GM04504 (cell line): ENCODE measurements at regions not wholly inside any gene's neighbourhood (a gene's known extent, or its start where the extent isn't known, plus 50 kb on each side); places are given as distances from the start of the nearest gene placed in this dataset.
"Not testable (repeated sequence)": the region's sequence is repeated elsewhere in the genome, so short reads cannot be mapped to it uniquely, and the experiment has no call there.

Experiments
- DNase-seq: peaks from one replicate; pipeline ENCODE4 v3.0.0-alpha.2; 2012; ENCODE audit warnings: low read depth

DNA sequence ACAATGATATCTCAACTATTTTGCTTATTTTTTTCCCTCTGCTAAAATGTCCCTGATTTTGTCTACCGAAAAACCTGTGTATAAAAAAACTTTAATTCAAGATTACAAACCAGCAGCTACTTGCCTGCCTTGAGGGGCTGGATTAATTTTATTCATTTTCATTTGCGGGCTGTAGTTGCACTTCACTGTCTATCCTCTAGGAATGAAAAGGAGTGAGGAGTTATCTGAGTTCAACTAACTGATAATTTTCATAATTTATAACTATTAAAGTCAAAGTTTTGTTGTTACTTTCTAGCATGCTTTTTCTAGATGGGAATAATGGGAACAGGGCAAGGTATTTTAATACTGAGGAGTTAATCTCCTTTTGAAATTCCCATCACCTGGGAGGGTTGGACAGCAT lies 50.3 kb upstream of the AGTPBP1 start:
- DNase-seq = not testable (repeated sequence)

DNA sequence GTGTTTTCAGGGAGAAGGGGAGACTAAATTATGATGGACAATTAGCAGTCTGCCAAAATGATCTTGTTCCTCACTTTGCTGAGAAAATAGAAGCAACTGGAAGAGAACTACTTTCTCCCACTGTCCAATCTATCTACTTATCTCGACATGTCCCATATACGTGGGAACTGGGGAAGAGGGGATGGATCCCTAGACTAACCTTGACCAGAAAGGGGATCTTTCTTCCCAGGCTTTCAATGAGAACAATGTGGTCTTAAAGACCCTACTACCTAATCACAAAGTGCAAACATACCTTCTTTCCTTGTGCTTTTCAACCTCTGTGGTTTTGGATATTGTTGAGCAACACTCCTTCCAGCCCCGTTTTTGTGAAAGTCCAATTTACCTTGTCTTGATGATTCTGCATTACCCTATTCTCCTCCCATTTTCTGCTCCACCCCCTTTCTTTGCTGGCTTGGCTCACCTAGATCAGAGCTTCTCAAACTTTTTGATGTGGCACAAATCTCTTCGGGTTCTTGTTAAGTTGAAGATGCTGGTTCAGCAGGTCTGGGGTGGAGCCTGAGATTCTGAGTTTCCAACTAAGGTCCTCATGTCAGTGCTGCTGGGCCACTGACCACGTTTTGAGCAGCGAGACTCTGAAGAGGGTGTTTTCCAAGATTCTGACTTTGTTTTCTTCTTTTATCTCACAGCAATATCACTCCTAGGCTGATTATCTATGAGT lies 61.4 kb upstream of the AGTPBP1 start:
- not testable (repeated sequence) for DNase-seq

DNA sequence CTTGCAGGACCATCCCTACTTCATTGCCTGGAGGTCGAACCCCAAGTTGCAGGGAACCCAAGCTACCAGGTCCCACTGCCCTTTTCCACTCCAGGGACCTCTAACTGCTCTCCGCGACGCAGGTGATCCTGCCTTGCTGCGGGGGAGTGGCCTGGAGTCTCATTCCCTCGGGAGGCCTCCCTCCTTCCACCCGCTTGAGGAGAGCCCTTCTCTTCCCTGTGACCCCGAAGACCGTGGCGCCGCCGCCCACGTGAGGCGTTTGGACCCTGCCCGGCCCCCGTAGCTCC lies 63.0 kb upstream of the AGTPBP1 start:
- DNase-seq = not testable (repeated sequence)

DNA sequence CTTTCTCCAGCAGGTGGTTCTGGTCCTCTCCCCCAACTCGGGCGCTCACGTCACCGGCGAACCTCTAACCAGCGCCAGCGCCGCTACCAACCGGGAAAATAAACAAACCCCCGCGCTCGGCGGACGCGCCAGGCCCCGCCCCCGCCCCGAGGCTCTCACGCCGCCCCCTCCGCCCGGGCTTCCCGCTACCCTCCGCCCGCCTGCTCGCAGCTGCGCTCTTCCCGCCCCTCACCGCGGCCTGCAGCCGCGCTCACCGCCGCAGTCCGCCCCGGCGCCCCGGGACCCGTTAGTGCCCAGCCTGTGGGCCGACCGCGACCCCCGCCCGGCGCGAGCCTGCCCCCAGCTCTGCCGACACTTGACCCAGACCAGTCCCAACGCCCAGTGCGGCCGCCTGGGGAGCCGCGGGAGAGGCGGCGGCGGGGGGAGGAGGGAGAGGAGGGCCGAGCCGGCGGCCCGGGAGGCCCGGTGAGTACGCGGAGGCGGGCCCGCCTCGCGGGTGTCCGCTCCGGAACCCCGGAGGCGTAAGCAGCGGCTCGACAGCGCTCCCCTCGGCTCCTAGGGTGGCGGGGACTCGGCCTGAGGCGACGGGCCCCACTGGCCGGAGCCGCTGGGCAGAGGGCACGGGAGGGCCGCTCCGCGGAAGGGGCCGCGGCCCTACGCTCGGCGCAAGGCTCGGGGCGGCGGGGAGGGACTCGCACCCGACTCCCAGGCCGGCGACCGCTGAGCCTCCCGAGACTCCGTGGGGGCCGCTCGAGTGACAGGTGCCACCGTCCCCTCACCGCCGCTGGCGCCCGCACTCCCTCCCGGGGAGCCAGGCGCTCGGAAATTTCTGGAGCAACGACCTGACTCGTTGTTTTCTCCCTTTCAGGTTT lies 63.6 kb upstream of the AGTPBP1 start:
- peak; percentile 17 for DNase-seq

DNA sequence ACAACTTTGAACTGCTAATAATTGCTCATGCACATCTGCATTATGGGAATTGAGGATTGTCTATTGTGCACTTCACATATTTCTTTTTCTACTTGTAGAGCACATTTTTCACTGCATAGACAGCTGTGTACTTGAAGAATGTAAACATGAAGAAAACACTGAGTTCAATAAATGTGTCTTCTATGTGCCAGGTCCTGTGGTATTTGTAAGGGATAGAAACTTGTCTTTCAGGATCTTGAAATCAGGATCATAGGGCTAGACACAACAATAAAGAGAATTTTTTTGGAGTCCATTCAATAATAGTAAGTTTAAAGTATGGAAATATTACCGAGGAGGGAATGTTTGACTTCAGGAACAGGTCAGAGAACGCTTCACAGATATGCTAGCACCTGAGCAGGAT lies 66.6 kb upstream of the AGTPBP1 start:
- not testable (repeated sequence) for DNase-seq

DNA sequence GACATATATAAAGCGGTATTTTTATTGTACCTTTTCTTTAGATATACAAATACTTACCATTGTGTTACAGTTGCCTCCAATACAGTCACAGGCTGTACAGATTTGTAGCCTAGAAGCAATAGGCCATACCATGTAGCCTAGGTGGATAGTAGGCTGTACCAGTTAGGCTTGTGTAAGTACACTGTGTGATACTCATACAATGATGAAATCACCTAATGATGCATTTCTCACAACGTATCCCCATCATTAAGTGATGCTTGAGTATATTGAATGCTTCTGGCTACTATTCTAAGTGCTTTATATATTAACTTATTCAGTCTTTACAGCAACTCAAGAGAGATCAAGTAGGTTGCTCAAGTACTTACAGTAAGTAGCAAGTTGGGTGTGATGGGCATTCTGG lies 71.6 kb upstream of the AGTPBP1 start:
- DNase-seq = not testable (repeated sequence)

DNA sequence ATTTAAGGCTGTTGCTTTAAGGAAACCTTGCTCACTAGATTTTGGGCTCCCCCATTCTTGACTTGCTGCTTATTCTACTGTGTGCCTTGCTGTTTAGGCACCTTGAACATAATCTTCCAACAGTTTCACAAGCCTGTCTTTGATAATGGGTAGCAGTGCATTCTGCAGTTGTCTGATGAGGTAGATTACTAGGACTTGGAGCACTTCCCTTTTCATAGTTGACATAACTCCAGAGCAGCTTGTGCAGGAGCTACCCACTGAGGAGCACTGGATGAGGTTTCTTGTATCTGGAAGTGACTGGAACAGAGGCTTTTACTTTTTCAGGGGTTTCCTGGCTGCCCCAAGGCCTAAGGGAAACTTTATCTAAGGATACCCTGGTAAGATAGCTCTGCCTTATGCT lies 73.0 kb upstream of the AGTPBP1 start:
- not testable (repeated sequence) for DNase-seq

DNA sequence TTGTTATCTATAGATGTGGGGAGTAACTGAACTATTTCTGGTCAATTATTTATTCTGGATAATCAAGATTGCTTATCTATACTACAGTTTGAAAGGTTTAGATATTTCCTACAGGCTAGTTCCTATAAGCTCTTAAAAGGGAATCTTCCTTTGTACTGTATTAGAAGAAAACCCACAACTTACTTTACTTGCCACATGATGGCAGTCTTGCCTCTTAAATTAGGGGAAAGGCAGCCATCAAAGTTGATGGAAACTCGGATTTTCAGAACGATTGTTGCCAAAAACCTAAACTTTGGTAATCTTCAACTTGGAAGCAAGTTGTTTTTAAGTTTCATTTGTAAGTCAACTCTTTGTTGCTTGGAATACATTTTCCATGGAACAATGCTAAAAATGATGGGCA lies 77.2 kb upstream of the AGTPBP1 start:
- not testable (repeated sequence) for DNase-seq

DNA sequence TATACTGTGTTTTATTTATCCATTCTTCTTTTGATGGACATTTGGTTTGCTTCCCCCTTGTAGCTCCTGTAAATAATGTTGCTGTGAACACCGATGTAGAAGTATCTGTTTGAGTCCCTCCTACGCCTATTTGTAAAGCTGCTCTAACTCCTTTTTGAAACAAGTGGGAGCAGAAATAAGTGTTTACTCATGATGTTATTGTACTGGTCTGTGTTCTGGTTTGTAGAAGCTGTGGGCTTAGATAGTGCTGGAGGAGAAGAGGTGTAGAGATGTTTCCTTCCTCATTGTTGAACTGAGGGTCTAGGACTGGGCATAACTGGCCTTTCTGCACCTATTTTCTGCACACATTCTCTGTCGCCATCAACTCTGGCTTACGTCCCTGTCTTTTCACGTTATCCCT lies 78.8 kb upstream of the AGTPBP1 start:
- not testable (repeated sequence) for DNase-seq

DNA sequence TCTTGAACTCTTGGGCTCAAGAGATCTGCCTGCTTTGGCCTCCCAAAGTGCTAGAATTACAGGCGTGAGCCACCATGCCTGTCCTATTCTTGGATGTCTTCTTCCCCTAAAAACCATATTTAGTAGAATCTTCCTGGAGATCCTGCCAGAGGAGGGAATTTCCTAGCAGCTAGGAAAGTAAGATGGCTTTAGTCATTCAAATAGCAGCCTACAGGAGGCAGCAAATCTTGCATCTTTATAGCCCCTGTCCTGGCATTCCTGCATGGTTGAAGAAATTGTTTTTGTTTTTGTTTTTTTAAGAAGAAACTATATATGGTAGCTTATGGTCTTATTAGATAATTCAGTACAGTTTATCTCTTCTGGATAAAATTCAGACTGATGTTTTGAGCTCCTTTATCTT lies 83.2 kb upstream of the AGTPBP1 start:
- not testable (repeated sequence) for DNase-seq

DNA sequence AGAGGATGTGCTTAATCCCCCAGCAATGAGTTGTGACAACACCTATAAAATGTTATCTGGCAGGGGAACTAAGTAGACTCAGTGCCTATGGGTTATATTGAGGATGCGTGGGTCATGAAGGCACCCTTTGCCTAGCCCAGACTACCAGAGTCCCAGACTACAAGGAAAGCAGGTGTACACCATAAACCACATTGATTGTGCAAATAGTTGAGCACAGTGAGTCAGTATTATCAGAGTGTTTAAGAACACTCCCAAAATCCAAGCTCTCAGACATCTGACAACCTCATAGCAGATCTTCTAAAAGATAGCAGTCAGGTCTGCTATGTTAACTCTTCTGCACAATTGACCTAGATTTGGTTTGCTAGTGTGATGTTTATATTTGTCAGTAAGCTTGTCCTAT lies 92.8 kb upstream of the AGTPBP1 start:
- not testable (repeated sequence) for DNase-seq

DNA sequence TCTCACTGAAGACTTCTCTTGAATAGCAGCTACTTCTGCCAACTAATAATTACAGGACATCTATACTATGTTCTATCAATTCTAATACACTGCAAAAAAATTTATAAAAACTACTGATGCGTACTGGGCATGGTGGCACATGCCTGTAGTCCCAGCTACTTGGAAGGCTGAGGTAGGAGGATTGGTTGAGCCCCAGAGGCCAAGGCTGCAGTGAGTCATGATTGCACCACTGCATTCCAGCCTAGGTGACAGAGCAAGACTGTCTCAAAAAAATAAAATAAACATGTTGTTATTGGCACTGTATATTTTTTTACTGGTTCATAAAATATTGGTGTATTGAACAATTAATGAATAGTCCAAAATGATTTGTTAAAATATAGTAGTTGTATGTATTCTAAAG lies 97.0 kb upstream of the NAA35 start:
- DNase-seq = not testable (repeated sequence)

DNA sequence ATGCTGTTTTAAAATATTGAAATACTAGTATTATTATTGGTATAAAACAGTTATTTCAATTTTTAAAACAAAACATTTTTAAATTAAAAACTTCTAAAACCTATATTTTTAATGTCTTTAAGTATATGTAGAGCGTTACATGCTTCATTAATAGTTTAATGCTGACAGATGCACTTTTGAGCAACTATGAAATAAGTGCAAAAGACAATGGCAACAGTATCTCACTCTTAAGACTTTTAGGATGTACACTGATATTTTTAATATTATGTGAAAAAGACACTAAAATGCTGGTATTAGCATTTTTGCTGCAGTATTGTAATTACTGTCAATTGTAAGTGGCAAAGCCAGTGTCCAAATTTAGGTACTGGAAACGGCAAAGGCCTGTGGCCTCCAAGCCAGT lies 93.2 kb upstream of the NAA35 start:
- DNase-seq = not testable (repeated sequence)

DNA sequence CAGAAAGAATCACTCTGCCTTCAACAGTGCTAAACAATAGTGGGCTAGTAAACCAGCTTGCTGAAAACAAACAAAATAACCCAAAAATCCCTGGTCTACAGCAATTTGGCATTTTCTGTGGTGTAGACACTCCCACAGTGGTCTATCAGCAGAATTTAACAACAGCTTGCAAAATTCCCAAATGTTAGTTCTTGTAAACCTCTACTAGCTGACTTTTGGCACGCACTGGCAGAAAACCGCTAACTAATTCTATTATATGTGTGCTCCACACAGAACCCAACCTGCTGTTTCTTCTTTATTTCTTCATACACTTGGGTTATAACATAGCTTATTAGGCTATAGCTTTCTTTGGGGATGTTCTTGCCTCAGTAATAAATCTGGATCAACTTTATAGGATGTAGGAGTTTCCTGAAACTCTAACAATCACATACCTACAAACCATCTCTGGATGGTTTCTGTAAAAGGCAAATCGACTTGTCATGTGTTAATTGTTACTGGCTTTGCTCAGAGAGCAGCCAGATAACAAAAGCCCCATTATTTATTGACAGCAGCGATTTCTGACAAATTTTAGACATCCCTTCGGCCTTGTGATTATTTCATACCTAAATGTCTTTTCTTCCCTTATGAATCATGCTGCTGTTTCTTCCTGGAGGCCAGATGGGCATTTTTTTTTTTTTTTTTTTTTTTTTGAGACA lies 82.7 kb upstream of the NAA35 start:
- no peak for DNase-seq

DNA sequence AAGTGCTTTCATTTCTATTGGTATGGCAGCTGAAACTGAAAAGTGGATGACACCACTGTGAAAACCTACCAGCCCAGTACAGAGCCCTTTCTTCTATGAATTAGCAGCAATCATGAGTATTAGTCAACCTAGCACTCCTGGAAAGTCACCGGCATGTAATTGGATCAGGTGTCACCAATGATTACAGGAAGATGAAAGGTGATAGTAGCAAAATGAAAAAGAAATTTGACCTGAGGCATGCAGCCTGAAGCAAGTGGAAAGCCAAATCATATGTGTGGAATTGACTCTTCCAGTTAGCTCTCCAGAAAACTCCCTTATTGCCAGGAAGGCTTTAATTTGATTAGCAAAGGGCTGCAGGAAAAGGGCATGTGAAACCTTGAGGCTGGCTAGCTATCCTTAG lies 81.2 kb upstream of the NAA35 start:
- DNase-seq = no peak

DNA sequence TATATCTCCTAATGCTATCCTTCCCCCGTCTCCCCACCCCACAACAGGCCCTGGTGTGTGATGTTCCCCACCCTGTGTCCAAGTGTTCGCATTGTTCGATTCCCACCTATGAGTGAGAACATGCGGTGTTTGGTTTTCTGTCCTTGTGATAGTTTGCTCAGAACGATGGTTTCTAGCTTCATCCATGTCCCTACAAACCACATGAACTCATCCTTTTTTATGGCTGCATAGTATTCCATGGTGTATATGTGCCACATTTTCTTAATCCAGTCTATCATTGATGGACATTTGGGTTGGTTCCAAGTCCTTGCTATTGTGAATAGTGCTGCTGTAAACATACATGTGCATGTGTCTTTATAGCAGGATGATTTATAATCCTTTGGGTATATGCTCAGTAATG lies 79.1 kb upstream of the NAA35 start:
- not testable (repeated sequence) for DNase-seq

DNA sequence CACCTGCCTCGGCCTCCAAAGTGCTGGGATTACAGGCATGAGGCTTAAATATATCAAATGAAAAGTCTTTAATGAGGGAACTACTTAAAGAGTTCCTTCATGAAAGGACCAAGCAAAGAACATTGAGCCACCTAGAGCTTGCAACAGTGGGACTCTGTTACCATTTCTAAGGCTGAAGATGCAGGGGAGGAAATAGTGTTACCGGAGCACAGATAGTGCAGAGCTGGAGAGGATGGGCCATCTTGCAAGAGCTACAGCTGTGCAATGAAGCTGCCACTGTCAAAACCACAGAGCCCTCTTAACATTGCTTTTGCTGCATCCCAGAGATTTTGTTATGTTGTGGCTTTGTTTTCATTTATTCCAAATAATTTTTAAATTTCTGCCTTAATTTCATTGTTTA lies 77.1 kb upstream of the NAA35 start:
- DNase-seq = no peak

DNA sequence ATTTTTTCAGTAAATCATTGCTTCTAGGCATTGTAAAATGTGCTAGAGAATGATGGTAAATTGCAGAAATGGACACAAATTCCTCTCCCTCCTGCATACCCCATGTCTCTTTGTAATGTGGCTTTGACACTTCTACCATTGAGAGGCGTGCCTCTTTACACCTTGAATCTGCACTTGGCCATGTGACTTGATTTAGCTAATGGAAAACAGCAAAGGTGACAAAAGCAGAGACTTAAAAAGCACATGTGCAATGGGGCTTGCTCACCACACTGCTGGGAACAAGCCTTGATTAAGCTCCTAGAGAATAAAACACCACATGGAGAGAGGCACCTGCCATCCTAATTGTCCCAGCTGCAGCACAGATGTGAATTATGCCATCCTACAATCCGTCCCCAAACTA lies 69.9 kb upstream of the NAA35 start:
- DNase-seq = no peak

DNA sequence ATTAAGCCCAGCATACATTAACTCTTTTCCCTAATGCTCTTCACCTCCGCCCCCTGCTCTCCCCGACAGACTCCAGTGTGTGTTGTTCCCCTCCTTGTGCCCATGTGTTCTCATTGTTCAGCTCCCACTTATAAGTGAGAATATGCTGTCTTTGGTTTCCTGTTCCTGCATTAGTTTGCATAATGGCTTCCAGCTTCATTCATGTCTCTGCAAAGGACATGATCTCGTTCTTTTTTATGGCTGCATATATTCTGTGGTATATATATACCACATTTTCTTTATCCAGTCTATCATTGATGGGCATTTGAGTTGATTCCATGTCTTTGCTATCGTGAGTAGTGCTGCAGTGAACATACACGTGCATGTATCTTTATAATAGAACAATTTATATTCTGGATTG lies 69.3 kb upstream of the NAA35 start:
- DNase-seq = not testable (repeated sequence)

DNA sequence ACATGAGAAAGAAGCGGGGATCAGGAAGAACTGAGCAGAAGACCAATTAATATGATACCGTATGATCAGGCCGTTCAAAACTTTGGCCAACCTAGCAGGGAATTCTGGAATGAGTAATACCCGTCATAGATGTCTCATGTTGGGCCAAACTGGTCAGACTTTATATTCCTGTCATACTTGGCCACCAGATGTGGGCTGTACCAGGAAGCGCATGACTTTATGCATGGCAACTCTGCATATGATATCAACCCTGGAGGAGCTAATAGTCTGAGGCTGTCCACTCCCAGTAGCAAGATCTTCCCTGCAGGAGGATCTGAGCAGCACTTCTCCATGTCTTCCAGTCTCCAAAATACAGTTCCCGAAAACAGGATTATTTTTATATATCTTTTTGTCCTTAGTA lies 68.5 kb upstream of the NAA35 start:
- DNase-seq = no peak

DNA sequence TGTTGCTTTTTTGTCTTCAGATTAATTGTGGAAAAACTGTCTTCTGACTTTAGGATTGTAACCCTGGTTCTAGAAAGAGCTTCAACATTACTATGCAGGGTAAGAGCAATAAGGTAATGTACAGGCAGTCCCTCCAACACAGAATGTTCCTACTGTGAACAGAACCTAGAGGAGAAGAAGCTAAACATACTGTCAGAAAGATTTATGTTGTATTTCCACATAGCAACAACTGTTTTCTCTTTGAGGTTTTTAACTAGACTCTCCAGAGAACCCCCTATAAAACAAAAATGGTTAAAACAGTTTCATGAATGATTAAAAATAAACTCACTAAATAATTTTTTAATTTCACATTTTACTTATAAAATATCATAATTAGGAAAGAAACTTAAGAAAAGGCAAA lies 64.3 kb upstream of the NAA35 start:
- no peak for DNase-seq

DNA sequence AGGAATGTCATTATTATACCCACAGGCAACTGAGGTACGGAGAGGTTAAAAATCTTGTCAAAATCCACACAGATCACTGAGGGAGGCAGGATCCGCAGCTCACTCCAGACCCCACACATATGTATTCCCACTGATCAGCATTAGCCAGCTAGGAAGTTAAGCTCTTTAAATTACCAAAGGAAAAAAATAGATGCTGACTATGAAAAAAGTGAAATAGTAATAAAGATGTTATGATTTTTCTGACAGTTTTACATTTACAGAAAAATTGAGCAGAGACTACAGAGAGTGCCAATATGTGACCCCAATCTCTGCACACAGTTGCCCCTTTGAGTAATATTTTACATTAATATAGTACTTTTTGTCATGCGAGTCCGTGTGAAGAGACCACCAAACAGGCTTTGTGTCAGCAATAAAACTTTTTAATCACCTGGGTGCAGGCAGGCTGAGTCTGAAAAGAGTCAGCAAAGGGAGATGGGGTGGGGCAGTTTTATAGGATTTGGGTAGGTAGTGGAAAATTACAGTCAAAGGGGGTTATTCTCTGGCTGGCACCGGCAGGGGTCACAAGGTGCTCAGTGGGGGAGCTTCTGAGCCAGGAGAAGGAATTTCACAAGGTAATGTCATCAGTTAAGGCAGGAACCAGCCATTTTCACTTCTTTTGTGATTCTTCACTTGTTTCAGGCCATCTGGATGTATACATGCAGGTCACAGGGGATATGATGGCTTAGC lies 61.9 kb upstream of the NAA35 start:
- DNase-seq = not testable (repeated sequence)
